Endometrial microvascular endothelial cells (primary cell): ENCODE measurements at regions not wholly inside any gene's neighbourhood (a gene's known extent, or its start where the extent isn't known, plus 50 kb on each side); places are given as distances from the start of the nearest gene placed in this dataset.

Source experiments
- in situ Hi-C: cut with HindIII; loops from 2 replicates; pipeline ENCODE4 v1.10.0; 2017; ENCODE audit warnings: low sequenced_read_pairs, low pct_unique_long_range_greater_than_20kb; ENCODE audit errors: inconsistent ontology term

GRCh38 chr2:67948057-67948456, 114.7 kb downstream of the C1D start:
- in situ Hi-C loops, result no loop called here

DNA sequence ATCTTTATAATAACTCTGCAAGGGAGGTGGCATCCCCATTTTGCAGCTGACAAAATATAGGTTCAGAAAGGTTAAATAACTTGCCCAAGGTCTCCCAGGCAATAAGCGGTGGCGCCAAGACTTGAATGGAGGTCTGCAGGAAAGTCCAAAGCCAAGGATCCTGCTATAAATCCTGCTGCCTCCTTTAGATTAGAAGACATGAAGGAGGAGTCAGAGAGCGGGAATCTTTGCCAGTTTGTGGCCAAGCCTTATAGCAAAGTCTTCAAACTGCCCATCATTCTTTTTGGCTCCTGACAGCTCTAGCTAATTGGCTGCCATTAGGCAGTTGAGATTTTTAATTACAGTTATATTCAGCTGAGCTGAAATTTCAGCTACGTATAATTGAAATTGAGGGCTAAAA, 114.3 kb downstream of the C1D start:
- in situ Hi-C loops, result no loop called here

DNA sequence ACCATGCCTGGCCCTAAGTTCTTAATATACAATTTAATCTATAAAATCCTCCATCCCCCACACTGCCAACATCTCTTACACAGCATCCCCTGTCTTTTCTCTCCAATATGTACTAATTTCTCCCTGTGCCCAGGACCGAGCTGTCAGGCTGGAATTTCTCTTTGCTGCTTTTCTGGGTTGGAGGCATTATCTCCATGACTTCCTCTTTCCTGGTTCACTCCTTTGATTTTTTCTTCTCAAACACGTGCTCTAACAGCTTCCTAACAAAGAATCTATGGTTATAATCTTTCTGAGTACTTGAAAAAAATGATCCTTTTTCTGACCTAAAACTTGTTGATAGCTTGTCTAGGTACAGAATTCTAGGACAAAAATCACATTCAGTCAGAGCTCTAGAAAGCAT, 112.8 kb downstream of the C1D start:
- in situ Hi-C loops, result no loop called here

- in situ Hi-C loops, result no loop called here
Observed at GRCh38 chr2:67950919-67951318, 111.9 kb downstream of the C1D start.

DNA sequence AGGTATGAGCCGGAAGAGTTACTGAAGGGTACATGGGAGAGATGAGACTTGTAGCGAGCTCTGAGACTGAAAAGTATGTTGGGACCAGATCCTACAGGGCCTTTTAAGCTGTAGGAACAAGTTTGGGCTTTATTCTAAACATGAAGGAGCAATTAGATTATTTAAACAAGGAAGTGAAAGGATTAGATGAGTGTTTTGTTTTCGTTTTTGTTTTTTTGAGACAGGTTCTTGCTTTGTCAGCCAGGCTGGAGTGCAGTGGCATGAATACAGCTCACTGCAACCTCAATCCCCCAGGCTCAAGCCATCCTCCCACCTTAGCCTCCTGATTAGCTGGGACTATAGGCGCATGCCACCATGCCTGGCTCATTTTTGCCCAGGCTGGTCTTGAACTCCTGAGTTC, 110.7 kb downstream of the C1D start:
- in situ Hi-C loops, result no loop called here

DNA sequence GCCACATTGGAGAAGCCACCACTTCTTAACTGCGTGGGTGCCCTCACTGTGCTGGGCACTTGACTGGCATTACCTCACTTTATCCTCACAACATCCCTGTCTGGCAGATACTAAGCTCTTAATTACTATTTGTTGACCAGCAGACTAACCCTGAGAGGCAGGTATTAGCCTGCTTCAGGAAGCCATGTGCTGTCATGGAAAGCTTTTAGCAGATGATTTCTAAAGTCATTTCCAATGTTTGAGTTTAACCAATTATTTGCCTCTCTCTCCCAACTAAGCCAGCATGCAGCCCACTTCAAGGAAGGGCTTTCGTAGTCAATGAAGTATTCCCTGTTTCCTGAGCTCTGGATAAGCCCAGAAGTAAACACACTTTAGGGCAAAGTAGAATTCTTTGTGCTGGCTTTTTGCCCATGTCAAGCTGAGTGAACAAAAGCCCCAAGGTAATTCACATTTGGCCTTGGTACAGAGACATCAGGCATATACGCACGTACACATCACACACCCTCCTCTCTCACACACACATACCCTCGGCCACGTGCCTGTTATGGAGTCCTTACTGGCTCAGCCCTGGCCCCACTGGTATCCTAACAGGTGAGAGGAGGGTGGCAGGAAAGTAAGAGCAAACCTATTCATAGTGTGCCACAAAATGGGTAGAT, 108.6 kb downstream of the C1D start:
- in situ Hi-C loops, result no loop called here

GRCh38 chr2:67955748-67956603, 106.8 kb downstream of the C1D start:
- in situ Hi-C loops, result no loop called here

- in situ Hi-C loops, result no loop called here
Observed at GRCh38 chr2:67965246-67965645, 97.6 kb downstream of the C1D start.

DNA sequence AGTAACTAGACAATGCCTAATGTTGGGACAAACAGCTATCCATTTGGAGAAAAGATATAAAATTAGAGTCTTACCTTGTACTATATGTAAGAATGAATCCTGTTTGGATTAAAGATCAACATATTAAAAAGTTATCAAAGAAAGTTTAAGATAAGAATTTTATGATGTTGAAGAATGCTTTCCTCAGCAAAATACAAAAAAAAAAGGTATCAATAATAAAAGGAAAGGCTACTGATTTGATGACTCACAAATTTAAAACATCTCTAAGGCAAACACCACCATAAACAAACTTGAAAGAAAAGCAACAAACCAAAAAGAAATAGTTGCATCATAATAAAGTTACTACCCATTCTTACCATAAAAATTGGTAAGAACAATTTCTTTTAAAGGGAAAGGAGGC, 92.7 kb downstream of the C1D start:
- in situ Hi-C loops, result no loop called here

GRCh38 chr2:67970542-67970941, 92.3 kb downstream of the C1D start:
- in situ Hi-C loops, result no loop called here

- in situ Hi-C loops, result no loop called here
Observed at GRCh38 chr2:67974559-67975430, 88.0 kb downstream of the C1D start.

DNA sequence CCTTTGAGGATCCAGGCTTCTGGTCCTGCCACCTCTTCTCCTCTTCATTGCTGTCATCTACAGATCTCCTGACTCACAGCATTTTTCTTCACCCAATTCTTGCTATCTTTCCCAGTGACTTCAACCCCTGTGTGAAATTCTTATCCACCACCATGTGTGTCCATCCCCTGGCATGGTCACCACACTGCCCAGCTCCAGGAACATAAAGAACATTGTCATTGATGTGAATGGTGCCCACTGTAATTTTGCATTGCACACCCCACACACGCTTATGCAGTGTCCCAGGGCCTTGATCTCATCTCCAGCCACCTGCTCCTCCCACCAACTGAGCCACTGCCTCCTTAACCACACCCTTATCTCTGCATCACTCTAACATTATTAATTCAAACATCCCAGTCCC, 85.3 kb downstream of the C1D start:
- in situ Hi-C loops, result no loop called here

DNA sequence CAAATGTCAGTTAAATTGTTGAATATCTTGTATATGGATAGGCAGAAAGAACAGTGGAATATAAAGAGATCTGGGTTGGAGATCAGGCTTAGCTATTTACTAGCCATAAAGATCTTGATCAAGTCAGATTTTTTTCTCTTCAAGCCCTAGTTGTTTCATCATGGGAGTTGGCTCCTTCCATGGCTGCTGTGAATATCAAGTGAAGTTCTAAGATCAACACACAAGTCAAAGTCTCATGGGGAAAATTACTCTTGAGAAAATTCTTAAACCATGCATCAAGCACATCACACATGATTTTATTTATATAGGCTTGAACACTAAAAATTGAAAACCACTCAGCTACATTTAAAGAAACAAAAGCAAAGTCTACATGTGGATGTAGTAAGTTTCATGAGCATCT, 79.8 kb downstream of the C1D start:
- in situ Hi-C loops, result no loop called here

DNA sequence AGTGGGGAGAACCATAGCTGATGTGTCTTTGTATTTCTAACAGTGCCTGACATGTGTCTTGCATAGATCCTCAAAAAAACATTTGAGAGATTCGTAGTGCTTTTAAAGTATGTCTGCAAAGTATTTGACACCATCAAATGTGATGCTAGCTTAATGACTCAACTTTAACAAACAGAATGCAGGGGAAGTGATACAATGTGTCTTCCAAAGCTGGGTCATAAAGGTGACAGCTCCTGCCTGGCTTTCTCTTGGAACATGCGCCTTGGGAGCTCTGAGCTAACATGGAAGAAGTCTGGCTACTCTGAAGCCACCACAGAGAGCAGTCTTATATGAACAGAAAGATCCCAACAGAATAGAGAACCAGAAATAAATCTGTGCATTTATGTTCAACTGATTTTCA, 78.2 kb downstream of the C1D start:
- in situ Hi-C loops, result no loop called here

DNA sequence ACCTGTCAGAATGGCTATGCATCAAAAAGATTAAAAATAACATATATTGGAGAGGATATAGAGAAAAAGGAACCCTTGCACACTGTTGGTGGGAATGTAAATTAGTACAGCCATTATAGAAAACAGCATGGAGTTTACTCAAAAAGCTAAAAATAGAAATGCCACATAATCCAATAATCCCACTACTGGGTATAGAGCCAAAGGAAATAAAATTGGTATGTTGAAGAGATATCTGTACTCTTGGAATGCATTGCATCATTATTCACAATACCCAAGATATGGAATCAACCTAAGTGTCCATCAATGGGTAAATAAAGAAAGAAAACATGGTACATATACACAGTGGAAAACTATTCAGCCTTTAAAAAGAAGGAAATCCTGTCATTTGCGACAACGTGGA, 77.2 kb downstream of the C1D start:
- in situ Hi-C loops, result no loop called here

DNA sequence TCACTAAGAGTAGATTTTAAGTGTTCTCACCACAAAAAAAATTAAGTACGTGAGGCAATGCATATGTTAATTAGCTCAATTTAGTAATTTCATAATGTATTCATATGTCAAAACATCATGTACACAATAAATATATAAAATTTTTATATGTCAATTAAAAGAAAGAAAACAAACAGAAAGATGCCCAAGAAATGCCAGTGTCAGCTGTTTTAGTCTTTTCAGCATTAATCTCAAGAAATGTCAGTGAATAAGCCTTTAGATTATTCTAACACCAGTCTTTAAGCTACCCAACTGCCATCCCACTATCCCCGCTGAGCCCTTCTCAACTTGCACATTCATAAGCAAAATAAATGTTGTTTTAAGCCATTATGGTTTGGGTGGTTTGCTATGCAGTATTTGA, 76.5 kb downstream of the C1D start:
- in situ Hi-C loops, result no loop called here
